SK-N-SH treated with all-trans-retinoic acid at 6 μM for 48 hours (cell line): ENCODE measurements at regions not wholly inside any gene's neighbourhood (a gene's known extent, or its start where the extent isn't known, plus 50 kb on each side); places are given as distances from the start of the nearest gene placed in this dataset.

Source experiments
- ATAC-seq: fragments of 200-7000 bp; cut with Tn5 transposase; 3 replicates; pipeline ENCODE4 v1.9.1; 2020; ENCODE audit warnings: mild to moderate bottlenecking, moderate library complexity
- ARNTL ChIP-seq: fragments of 450-650 bp; formaldehyde crosslinking; IDR thresholded peaks from 2 replicates; pipeline ENCODE4 v1.5.0; 2020; ENCODE audit warnings: low read depth, mild to moderate bottlenecking, moderate library complexity, borderline replicate concordance
- BACH2 ChIP-seq: fragments of 250-450 bp; sonication (Bioruptor Pico); IDR thresholded peaks from 2 replicates; pipeline ENCODE4 v1.9.0; 2021; ENCODE audit warnings: mild to moderate bottlenecking, borderline replicate concordance
- CREB5 ChIP-seq: fragments of 250-450 bp; sonication (Bioruptor Pico); IDR thresholded peaks from 2 replicates; pipeline ENCODE4 v1.5.1; 2020; ENCODE audit warnings: low read depth, mild to moderate bottlenecking, moderate library complexity
- CSDC2 ChIP-seq: fragments of 250-450 bp; sonication (Bioruptor Pico); IDR thresholded peaks from 2 replicates; pipeline ENCODE4 v1.5.0; 2020; ENCODE audit warnings: mild to moderate bottlenecking, moderate library complexity
- CSRNP3 ChIP-seq: fragments of 250-450 bp; sonication (Bioruptor Pico); IDR thresholded peaks from 2 replicates; pipeline ENCODE4 v1.5.1; 2021; ENCODE audit warnings: mild to moderate bottlenecking, moderate library complexity
- ESRRG ChIP-seq: fragments of 250-450 bp; sonication (Bioruptor Pico); IDR thresholded peaks from 2 replicates; pipeline ENCODE4 v1.6.1; 2021; ENCODE audit warnings: mild to moderate bottlenecking
- ISL1 ChIP-seq: fragments of 250-450 bp; sonication (Bioruptor Pico); IDR thresholded peaks from 2 replicates; pipeline ENCODE4 v2.1.2; 2022; ENCODE audit warnings: mild to moderate bottlenecking, moderate library complexity
- OSR1 ChIP-seq: fragments of 250-450 bp; sonication (Bioruptor Pico); IDR thresholded peaks from 2 replicates; pipeline ENCODE4 v1.8.0; 2022; ENCODE audit warnings: moderate library complexity, mild to moderate bottlenecking, inconsistent platforms
- POU6F1 ChIP-seq: fragments of 250-450 bp; sonication (Bioruptor Pico); IDR thresholded peaks from 2 replicates; pipeline ENCODE4 v1.8.0; 2021; ENCODE audit warnings: low read depth, mild to moderate bottlenecking, moderate library complexity, borderline replicate concordance
- PPARA ChIP-seq: fragments of 250-450 bp; sonication (Bioruptor Pico); IDR thresholded peaks from 2 replicates; pipeline ENCODE4 v1.5.0; 2020; ENCODE audit warnings: mild to moderate bottlenecking, borderline replicate concordance
- RARB ChIP-seq: fragments of 250-450 bp; sonication (Bioruptor Pico); IDR thresholded peaks from 2 replicates; pipeline ENCODE4 v1.8.0; 2021; ENCODE audit warnings: mild to moderate bottlenecking, moderate library complexity
- TCF4 ChIP-seq: fragments of 250-450 bp; sonication (Bioruptor Pico); IDR thresholded peaks from 2 replicates; pipeline ENCODE4 v1.8.0; 2021; ENCODE audit warnings: mild to moderate bottlenecking, moderate library complexity, borderline replicate concordance
- TOX ChIP-seq: fragments of 250-450 bp; sonication (Bioruptor Pico); IDR thresholded peaks from 2 replicates; pipeline ENCODE4 v1.8.0; 2021; ENCODE audit warnings: mild to moderate bottlenecking, moderate library complexity, borderline replicate concordance
- TSHZ2 ChIP-seq: fragments of 250-450 bp; sonication (Bioruptor Pico); IDR thresholded peaks from 2 replicates; pipeline ENCODE4 v1.5.0; 2020; ENCODE audit warnings: mild to moderate bottlenecking, moderate library complexity
- ZC3H10 ChIP-seq: fragments of 250-450 bp; sonication (Bioruptor Pico); IDR thresholded peaks from 2 replicates; pipeline ENCODE4 v1.5.1; 2021; ENCODE audit warnings: mild to moderate bottlenecking, moderate library complexity
- ZFP3 ChIP-seq: fragments of 250-450 bp; sonication (Bioruptor Pico); IDR thresholded peaks from 2 replicates; pipeline ENCODE4 v1.5.0; 2020; ENCODE audit warnings: mild to moderate bottlenecking, moderate library complexity
- ZFP30 ChIP-seq: fragments of 450-650 bp; formaldehyde crosslinking; IDR thresholded peaks from 2 replicates; pipeline ENCODE4 v1.5.0; 2022; ENCODE audit warnings: mild to moderate bottlenecking, moderate library complexity
- ZNF565 ChIP-seq: fragments of 450-650 bp; formaldehyde crosslinking; conservative IDR thresholded peaks from 2 replicates; pipeline ENCODE4 v1.5.0; 2020; ENCODE audit warnings: low read depth, mild to moderate bottlenecking, moderate library complexity
- ZNF70 ChIP-seq: fragments of 450-650 bp; formaldehyde crosslinking; IDR thresholded peaks from 2 replicates; pipeline ENCODE4 v1.5.0; 2020; ENCODE audit warnings: mild to moderate bottlenecking, moderate library complexity
- ZNF8 ChIP-seq: fragments of 450-650 bp; formaldehyde crosslinking; IDR thresholded peaks from 2 replicates; pipeline ENCODE4 v1.5.0; 2020; ENCODE audit warnings: mild to moderate bottlenecking, moderate library complexity

GRCh38 chr10:60574388-60574787 is 184.7 kb upstream of the ANK3 start:
- TF ChIP-seq CSRNP3, result no peak
- TF ChIP-seq CREB5 (CRISPR knock-in tag), result no peak
- no peak for TF ChIP-seq TCF4
- TF ChIP-seq BACH2 (CRISPR knock-in tag), result no peak
- no peak for TF ChIP-seq ZNF8 (CRISPR knock-in tag)
- no peak for TF ChIP-seq RARB
- TF ChIP-seq TSHZ2, result no peak
- TF ChIP-seq ZFP30 (CRISPR knock-in tag), result no peak
- no peak for ATAC-seq

- TF ChIP-seq PPARA (CRISPR knock-in tag), result no peak
- ATAC-seq, result peak; percentile 78
Measured at GRCh38 chr10:60573336-60573735, 183.7 kb upstream of the ANK3 start.

DNA sequence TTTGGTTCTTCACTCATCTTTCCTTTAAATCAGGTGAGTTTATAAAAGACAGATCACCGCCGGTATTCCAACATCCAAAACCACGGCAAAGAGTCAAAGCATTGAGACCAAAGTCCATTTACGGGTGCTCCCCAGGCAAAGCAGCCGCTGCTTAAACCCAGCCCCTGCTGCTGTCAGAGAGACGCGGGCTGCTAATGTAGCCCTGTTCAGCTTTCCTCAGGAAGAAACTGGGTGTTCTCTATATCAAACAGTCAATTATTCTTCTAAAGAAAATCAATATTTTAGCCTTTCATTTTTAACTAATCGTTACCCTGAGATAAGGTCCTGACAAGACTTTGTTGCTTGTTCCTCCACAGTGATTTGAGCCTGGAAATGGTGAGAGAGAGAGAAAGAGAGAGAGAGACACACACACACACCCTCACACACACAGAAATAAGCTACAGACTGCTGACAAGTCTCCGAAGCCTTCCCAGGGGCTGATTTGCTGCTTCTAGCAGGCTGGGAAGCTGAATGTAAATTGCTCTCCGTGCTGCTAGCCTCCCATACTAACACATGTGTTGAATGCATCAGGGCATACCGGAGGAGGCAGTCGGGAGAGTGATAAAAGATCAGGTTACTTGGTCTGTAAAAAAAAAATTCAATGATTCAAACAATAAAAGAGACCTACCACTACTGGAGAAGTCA is 183.0 kb upstream of the ANK3 start:
- TF ChIP-seq OSR1 (CRISPR knock-in tag), result no peak
- TF ChIP-seq ZNF8 (CRISPR knock-in tag), result peak; percentile 79
- peak; percentile 82 for ATAC-seq

DNA sequence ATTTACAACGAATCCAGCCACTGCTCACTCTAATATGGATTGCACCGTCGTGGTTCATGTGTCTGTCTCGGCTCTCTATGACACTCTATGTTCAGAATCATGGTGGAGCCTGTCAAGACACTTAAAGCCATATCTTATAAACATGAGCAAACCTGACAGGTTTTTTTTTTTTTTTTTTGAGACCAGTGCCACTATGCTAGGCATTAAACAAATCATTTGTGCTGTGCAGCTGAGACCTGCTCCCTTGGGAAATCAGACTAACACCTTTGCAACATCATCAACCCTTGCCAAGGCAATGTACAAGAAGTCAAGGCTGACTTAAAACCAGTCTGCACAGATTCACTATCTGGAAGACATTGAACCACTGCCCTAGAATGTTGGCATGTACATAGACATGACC is 181.2 kb upstream of the ANK3 start:
- ATAC-seq, result no peak
- TF ChIP-seq ESRRG (CRISPR knock-in tag) (no peak), TOX (CRISPR knock-in tag) (no peak), ISL1 (CRISPR knock-in tag) (no peak), PPARA (CRISPR knock-in tag) (no peak), ZFP3 (no peak), ZC3H10 (CRISPR knock-in tag) (no peak), ZNF8 (CRISPR knock-in tag) (no peak)

DNA sequence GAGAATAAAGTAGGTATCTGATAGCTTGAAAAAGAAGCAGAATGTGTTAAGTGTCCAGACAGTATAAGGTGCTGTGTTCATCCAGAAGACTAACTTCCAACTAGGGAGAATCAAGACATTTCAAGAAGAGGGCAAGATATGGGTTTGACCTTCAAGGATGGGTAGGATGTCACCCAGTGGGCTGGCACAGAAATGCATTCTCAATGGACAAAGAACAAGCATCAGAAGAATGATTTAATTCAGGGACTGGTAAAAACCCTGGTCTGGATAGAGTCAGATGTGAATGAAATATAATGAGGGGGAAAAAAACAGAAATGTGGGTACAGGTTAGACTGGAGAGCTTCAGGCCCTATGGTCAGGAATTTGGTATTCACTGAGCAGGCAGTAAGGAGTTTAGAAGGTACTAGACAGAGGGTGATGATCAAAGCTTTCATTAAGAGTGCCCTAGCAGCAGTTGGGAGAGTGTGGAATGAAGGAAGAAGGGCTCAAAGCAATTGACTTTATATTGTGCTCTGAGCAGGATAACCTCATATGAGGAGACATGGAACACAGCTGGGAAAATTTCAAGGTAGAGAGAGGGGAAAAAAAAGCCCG is 180.7 kb upstream of the ANK3 start:
- no peak for TF ChIP-seq ZNF565 (CRISPR knock-in tag)
- no peak for TF ChIP-seq CREB5 (CRISPR knock-in tag)
- no peak for TF ChIP-seq ZNF8 (CRISPR knock-in tag)
- ATAC-seq, result no peak

- TF ChIP-seq RARB (no peak), CREB5 (CRISPR knock-in tag) (no peak), POU6F1 (CRISPR knock-in tag) (no peak), CSDC2 (CRISPR knock-in tag) (no peak), OSR1 (CRISPR knock-in tag) (no peak), TOX (CRISPR knock-in tag) (no peak), ARNTL (CRISPR knock-in tag) (no peak), ISL1 (CRISPR knock-in tag) (no peak), ZNF565 (CRISPR knock-in tag) (no peak), ZFP30 (CRISPR knock-in tag) (no peak), ZNF70 (CRISPR knock-in tag) (no peak), ESRRG (CRISPR knock-in tag) (no peak), TCF4 (no peak)
- TF ChIP-seq, all 23 proteins: peak for 0
- no peak for ATAC-seq
Measured at GRCh38 chr10:60569681-60570080, 180.0 kb upstream of the ANK3 start.
